PC-9 (cell line): ENCODE measurements at regions not wholly inside any gene's neighbourhood (a gene's known extent, or its start where the extent isn't known, plus 50 kb on each side); places are given as distances from the start of the nearest gene placed in this dataset.

Experiments used
- CTCF ChIP-seq: fragments of 200-600 bp; sonication (generic); conservative IDR thresholded peaks from 2 replicates; pipeline ENCODE4 v1.6.1; 2017; ENCODE audit warnings: mixed run types, antibody characterized with exemption, mild to moderate bottlenecking, moderate library complexity
- EZH2 ChIP-seq: fragments of 200-600 bp; sonication (generic); IDR thresholded peaks from 2 replicates; pipeline ENCODE4 v1.8.0; 2017; ENCODE audit warnings: antibody characterized with exemption, low read depth

DNA sequence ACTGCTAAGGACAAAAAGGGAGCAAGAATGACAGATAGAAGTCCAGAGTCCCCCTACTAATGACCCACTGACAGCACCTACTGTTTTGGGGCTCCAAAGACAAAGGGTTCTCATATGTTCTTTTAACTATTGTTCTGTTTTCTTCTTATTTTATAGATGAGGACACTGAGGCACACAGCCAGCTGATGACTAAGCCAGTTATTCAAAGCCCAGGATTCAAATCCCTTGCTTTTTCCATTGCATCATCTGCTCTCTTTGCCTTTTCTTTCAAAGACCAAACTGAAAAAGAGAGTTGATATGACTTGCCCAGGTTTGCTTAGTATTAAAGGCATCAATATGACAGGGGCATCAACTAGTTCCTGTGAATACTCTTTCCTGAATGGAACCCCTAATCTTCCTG is 299.8 kb downstream of the LRATD1 start:
- TF ChIP-seq CTCF (no peak), EZH2 (no peak)
